ENCODE measurements at regions not wholly inside any gene's neighbourhood (a gene's known extent, or its start where the extent isn't known, plus 50 kb on each side); places are given as distances from the start of the nearest gene placed in this dataset.
"Not testable (repeated sequence)": the region's sequence is repeated elsewhere in the genome, so short reads cannot be mapped to it uniquely, and the experiment has no call there.

GRCh38 chr19:30681162-30682100 lies 309.2 kb downstream of the ZNF536 start:
- TF ChIP-seq, protein P1, sequence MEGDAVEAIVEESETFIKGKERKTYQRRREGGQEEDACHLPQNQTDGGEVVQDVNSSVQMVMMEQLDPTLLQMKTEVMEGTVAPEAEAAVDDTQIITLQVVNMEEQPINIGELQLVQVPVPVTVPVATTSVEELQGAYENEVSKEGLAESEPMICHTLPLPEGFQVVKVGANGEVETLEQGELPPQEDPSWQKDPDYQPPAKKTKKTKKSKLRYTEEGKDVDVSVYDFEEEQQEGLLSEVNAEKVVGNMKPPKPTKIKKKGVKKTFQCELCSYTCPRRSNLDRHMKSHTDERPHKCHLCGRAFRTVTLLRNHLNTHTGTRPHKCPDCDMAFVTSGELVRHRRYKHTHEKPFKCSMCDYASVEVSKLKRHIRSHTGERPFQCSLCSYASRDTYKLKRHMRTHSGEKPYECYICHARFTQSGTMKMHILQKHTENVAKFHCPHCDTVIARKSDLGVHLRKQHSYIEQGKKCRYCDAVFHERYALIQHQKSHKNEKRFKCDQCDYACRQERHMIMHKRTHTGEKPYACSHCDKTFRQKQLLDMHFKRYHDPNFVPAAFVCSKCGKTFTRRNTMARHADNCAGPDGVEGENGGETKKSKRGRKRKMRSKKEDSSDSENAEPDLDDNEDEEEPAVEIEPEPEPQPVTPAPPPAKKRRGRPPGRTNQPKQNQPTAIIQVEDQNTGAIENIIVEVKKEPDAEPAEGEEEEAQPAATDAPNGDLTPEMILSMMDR (IDR thresholded peaks at IDR 0.05; ENCODE audit: insufficient read depth, low read length, poor library complexity, severe bottlenecking) = no peak
- no peaks in the 10 kb centered on the region for H3K36me3 ChIP-seq (ENCODE audit: control insufficient read depth, insufficient read depth, low read length)
- no peak overlapping the region for H3K4me3 ChIP-seq (replicated peaks; ENCODE audit: low read depth, low read length)
- DNase-seq (ENCODE audit: extremely low read depth, insufficient read length) = no peak
- no peaks in the 10 kb centered on the region for H3K27me3 ChIP-seq (replicated peaks; ENCODE audit: control insufficient read depth, insufficient read depth, low read length)

DNA sequence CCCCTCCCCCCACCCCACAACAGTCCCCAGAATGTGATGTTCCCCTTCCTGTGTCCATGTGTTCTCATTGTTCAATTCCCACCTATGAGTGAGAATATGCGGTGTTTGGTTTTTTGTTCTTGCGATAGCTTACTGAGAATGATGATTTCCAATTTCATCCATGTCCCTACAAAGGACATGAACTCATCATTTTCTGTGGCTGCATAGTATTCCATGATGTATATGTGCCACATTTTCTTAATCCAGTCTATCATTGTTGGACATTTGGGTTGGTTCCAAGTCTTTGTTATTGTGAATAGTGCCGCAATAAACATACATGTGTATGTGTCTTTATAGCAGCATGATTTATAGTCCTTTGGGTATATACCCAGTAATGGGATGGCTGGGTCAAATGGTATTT lies 308.2 kb downstream of the ZNF536 start:
- H3K27me3 ChIP-seq (replicated peaks; ENCODE audit: control insufficient read depth, insufficient read depth, low read length); H3K36me3 ChIP-seq (ENCODE audit: control insufficient read depth, insufficient read depth, low read length); H3K4me3 ChIP-seq (replicated peaks; ENCODE audit: low read depth, low read length); DNase-seq (ENCODE audit: extremely low read depth, insufficient read length): not testable (repeated sequence)

DNA sequence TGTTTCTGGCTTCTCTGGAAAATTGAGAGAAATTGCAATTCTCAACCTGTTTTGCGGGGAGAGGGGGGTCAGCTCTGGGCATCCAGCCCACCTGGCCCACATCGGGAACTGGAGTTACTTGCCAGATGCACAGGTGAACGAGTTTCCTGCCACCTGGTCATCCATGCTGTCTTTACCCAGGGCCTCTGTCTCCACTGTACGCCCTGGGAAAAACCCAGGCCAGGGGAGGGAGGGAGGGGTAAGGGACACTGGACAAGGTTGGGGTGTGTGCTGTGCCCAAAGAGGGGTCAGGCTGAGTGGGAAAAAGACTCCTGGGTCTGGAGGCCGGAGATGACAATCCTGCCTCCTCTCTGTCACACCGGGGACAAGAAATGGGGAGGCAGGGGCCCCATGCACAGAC lies 307.6 kb downstream of the ZNF536 start:
- TF ChIP-seq, protein P1 (IDR thresholded peaks at IDR 0.05; ENCODE audit: insufficient read depth, low read length, poor library complexity, severe bottlenecking) = no peak

GRCh38 chr19:30679153-30679702 lies 307.0 kb downstream of the ZNF536 start:
- no peak overlapping the region for H3K4me3 ChIP-seq (replicated peaks; ENCODE audit: low read depth, low read length)
- H3K27me3 ChIP-seq (replicated peaks; ENCODE audit: control insufficient read depth, insufficient read depth, low read length) = no peaks in the 10 kb centered on the region
- no peaks in the 10 kb centered on the region for H3K36me3 ChIP-seq (ENCODE audit: control insufficient read depth, insufficient read depth, low read length)
- TF ChIP-seq, protein P1 (IDR thresholded peaks at IDR 0.05; ENCODE audit: insufficient read depth, low read length, poor library complexity, severe bottlenecking) = no peak
- no peak for DNase-seq (ENCODE audit: extremely low read depth, insufficient read length)

More for the DNA sequence above, 307.6 kb downstream of the ZNF536 start:
- no peak overlapping the region for H3K4me3 ChIP-seq (replicated peaks; ENCODE audit: low read depth, low read length)
- H3K27me3 ChIP-seq (replicated peaks; ENCODE audit: control insufficient read depth, insufficient read depth, low read length) = no peaks in the 10 kb centered on the region
- no peak for DNase-seq (ENCODE audit: extremely low read depth, insufficient read length)
- no peaks in the 10 kb centered on the region for H3K36me3 ChIP-seq (ENCODE audit: control insufficient read depth, insufficient read depth, low read length)

DNA sequence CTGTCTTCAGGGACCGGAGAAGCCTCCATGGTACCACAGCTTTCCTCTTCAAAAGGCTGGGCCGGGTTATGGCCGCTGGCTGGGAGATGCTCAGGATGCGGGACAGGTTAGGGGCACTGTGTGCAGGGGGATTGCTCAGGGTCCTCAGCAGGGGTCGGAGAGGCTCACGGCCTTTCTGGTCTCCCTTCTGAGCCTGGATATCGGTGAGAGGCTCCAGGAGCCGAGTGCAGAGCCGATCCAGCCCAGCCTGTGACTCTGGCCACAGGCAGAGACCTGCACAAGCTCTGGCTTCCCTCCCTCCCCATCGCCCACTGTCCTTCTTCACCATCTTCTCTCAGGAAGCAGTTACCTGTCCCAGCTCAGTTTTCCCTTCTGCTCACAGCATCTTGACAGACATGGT lies 306.0 kb downstream of the ZNF536 start:
- H3K4me3 ChIP-seq (replicated peaks; ENCODE audit: low read depth, low read length) = no peak overlapping the region
- no peak for DNase-seq (ENCODE audit: extremely low read depth, insufficient read length)
- no peaks in the 10 kb centered on the region for H3K36me3 ChIP-seq (ENCODE audit: control insufficient read depth, insufficient read depth, low read length)
- no peaks in the 10 kb centered on the region for H3K27me3 ChIP-seq (replicated peaks; ENCODE audit: control insufficient read depth, insufficient read depth, low read length)
- TF ChIP-seq, protein P1 (IDR thresholded peaks at IDR 0.05; ENCODE audit: insufficient read depth, low read length, poor library complexity, severe bottlenecking) = no peak

GRCh38 chr19:30677702-30678101 lies 305.5 kb downstream of the ZNF536 start:
- no peak overlapping the region for H3K4me3 ChIP-seq (replicated peaks; ENCODE audit: low read depth, low read length)
- DNase-seq (ENCODE audit: extremely low read depth, insufficient read length) = no peak
- H3K36me3 ChIP-seq (ENCODE audit: control insufficient read depth, insufficient read depth, low read length) = no peaks in the 10 kb centered on the region
- H3K27me3 ChIP-seq (replicated peaks; ENCODE audit: control insufficient read depth, insufficient read depth, low read length) = no peaks in the 10 kb centered on the region
- TF ChIP-seq, protein P1 (IDR thresholded peaks at IDR 0.05; ENCODE audit: insufficient read depth, low read length, poor library complexity, severe bottlenecking) = no peak
